ENCODE measurements at regions not wholly inside any gene's neighbourhood (a gene's known extent, or its start where the extent isn't known, plus 50 kb on each side); places are given as distances from the start of the nearest gene placed in this dataset.

DNA sequence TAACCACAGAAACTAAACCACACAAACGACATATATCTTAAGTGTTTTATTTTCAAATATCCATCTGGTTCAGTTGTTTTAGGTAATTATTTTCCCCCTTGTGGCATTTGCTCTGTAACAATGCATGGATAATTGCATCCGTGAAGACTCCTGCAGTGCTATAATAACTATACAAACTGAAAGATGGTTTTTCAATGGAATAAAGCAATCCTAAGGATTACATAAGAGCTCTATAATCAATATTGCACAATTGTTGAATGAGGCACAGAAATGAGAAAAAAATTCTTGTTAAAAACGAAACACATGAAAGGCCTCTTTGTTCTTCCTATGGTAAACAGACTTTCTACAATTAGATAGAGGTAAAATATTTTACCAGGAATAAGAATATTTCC lies 446.0 kb upstream of the EPHA3 start:
- H3K4me2 ChIP-seq, result no peak overlapping the region

GRCh38 chr3:88668180-88668579 lies 439.2 kb upstream of the EPHA3 start:
- Histone ChIP-seq H3K4me2 (no peak overlapping the region), H3K27ac (no peak overlapping the region), H3K4me1 (no peaks in the 10 kb centered on the region), H3K4me3 (no peak overlapping the region), H3K9me3 (no peaks in the 10 kb centered on the region)
- no peak for ATAC-seq
- no peak for TF ChIP-seq NR3C1 (IDR thresholded peaks at IDR 0.05)
- TF ChIP-seq ZC3H11A (IDR thresholded peaks at IDR 0.05), result no peak
- no peak for TF ChIP-seq CEBPB (IDR thresholded peaks at IDR 0.05)
- no peak for TF ChIP-seq MAZ (IDR thresholded peaks at IDR 0.05; ENCODE audit: borderline replicate concordance, low read depth, low read length)
- TF ChIP-seq, protein P1, sequence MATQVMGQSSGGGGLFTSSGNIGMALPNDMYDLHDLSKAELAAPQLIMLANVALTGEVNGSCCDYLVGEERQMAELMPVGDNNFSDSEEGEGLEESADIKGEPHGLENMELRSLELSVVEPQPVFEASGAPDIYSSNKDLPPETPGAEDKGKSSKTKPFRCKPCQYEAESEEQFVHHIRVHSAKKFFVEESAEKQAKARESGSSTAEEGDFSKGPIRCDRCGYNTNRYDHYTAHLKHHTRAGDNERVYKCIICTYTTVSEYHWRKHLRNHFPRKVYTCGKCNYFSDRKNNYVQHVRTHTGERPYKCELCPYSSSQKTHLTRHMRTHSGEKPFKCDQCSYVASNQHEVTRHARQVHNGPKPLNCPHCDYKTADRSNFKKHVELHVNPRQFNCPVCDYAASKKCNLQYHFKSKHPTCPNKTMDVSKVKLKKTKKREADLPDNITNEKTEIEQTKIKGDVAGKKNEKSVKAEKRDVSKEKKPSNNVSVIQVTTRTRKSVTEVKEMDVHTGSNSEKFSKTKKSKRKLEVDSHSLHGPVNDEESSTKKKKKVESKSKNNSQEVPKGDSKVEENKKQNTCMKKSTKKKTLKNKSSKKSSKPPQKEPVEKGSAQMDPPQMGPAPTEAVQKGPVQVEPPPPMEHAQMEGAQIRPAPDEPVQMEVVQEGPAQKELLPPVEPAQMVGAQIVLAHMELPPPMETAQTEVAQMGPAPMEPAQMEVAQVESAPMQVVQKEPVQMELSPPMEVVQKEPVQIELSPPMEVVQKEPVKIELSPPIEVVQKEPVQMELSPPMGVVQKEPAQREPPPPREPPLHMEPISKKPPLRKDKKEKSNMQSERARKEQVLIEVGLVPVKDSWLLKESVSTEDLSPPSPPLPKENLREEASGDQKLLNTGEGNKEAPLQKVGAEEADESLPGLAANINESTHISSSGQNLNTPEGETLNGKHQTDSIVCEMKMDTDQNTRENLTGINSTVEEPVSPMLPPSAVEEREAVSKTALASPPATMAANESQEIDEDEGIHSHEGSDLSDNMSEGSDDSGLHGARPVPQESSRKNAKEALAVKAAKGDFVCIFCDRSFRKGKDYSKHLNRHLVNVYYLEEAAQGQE (IDR thresholded peaks at IDR 0.05), result no peak
- no peak for TF ChIP-seq CHD4 (IDR thresholded peaks at IDR 0.05; ENCODE audit: borderline replicate concordance)
- no peak for TF ChIP-seq BHLHE40 (IDR thresholded peaks at IDR 0.05; ENCODE audit: low read depth, low read length)
- no peak for TF ChIP-seq USF2 (IDR thresholded peaks at IDR 0.05)
- no peak for TF ChIP-seq EHMT2 (IDR thresholded peaks at IDR 0.05; ENCODE audit: low read depth)
- TF ChIP-seq POLR2A (IDR thresholded peaks at IDR 0.05; ENCODE audit: low read length), result no peak
- no peak for TF ChIP-seq FOSB (CRISPR knock-in tag; IDR thresholded peaks at IDR 0.05)
- TF ChIP-seq, protein P2, sequence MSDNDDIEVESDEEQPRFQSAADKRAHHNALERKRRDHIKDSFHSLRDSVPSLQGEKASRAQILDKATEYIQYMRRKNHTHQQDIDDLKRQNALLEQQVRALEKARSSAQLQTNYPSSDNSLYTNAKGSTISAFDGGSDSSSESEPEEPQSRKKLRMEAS (IDR thresholded peaks at IDR 0.05), result no peak
- TF ChIP-seq RFX5 (IDR thresholded peaks at IDR 0.05), result no peak
- CTCF ChIA-PET, result no interaction called here
- POLR2A ChIA-PET, result no interaction called here
- WGBS (ENCODE audit: missing lambda C conversion rate), result 3% methylated on average over 2 of the region's 2 CpGs
- no peak for FAIRE-seq
- DNase-seq (ENCODE audit: low read depth in 1 of 2, low spot score in 1 of 2), result no peak

More for the DNA sequence above, 446.0 kb upstream of the EPHA3 start:
- H3K27ac ChIP-seq, result no peak overlapping the region
- no peaks in the 10 kb centered on the region for H3K9me3 ChIP-seq
- DNase-seq (ENCODE audit: low read depth in 1 of 2, low spot score in 1 of 2), result no peak
- ChIA-PET POLR2A (no interaction called here), CTCF (no interaction called here)
- TF ChIP-seq CBX2 (IDR thresholded peaks at IDR 0.05; ENCODE audit: borderline replicate concordance, low read depth) (no peak), RAD21 (conservative IDR thresholded peaks at IDR 0.05 in 1 of 2, IDR thresholded peaks at IDR 0.05 in 1 of 2) (no peak), ZFP36 (IDR thresholded peaks at IDR 0.05; ENCODE audit: borderline replicate concordance, partially characterized antibody) (no peak), ZNF302 (CRISPR knock-in tag; IDR thresholded peaks at IDR 0.05) (no peak), CEBPB (IDR thresholded peaks at IDR 0.05) (no peak), EP300 (IDR thresholded peaks at IDR 0.05) (no peak), FOSB (CRISPR knock-in tag; IDR thresholded peaks at IDR 0.05) (no peak), SMC3 (IDR thresholded peaks at IDR 0.05) (no peak)
- TF ChIP-seq, protein P3, sequence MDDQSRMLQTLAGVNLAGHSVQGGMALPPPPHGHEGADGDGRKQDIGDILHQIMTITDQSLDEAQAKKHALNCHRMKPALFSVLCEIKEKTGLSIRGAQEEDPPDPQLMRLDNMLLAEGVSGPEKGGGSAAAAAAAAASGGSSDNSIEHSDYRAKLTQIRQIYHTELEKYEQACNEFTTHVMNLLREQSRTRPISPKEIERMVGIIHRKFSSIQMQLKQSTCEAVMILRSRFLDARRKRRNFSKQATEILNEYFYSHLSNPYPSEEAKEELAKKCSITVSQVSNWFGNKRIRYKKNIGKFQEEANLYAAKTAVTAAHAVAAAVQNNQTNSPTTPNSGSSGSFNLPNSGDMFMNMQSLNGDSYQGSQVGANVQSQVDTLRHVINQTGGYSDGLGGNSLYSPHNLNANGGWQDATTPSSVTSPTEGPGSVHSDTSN (IDR thresholded peaks at IDR 0.05), result no peak
- no peaks in the 10 kb centered on the region for H3K4me1 ChIP-seq
- FAIRE-seq, result no peak
- no peak for ATAC-seq
- 21% methylated on average over 3 of the region's 3 CpGs for WGBS (ENCODE audit: missing lambda C conversion rate)
- no peak overlapping the region for H3K4me3 ChIP-seq

GRCh38 chr3:88671573-88671972 lies 435.8 kb upstream of the EPHA3 start:
- FAIRE-seq (no peak), DNase-seq (ENCODE audit: low read depth in 1 of 2, low spot score in 1 of 2) (no peak), ATAC-seq (no peak)
- ChIA-PET POLR2A (no interaction called here), CTCF (no interaction called here)
- no peak for TF ChIP-seq USF2 (IDR thresholded peaks at IDR 0.05)
- no peak for TF ChIP-seq RAD21 (conservative IDR thresholded peaks at IDR 0.05 in 1 of 2, IDR thresholded peaks at IDR 0.05 in 1 of 2)
- no peak for TF ChIP-seq HOXB5 (CRISPR knock-in tag; IDR thresholded peaks at IDR 0.05)
- Histone ChIP-seq H3K4me1 (no peaks in the 10 kb centered on the region), H3K27ac (no peak overlapping the region), H3K4me3 (no peak overlapping the region), H3K4me2 (no peak overlapping the region), H3K9me3 (no peaks in the 10 kb centered on the region)
- WGBS (ENCODE audit: missing lambda C conversion rate), result 3% methylated on average over 3 of the region's 3 CpGs
